ENCODE measurements at regions not wholly inside any gene's neighbourhood (a gene's known extent, or its start where the extent isn't known, plus 50 kb on each side); places are given as distances from the start of the nearest gene placed in this dataset.

GRCh38 chrX:150049647-150050046 lies 111.4 kb upstream of the EOLA2 start:
- no peak for TF ChIP-seq CTCF (IDR thresholded peaks at IDR 0.05; ENCODE audit: low read length)
- no peak for TF ChIP-seq EZH2 (optimal IDR thresholded peaks at IDR 0.05; ENCODE audit: low read depth, low read length)
- TF ChIP-seq EZH2phosphoT487 (IDR thresholded peaks at IDR 0.05; ENCODE audit: low read length), result no peak
- Histone ChIP-seq H3K36me3 (replicated peaks; ENCODE audit: insufficient read depth, low read length) (no peaks in the 10 kb centered on the region), H3K9me2 (replicated peaks; ENCODE audit: insufficient read depth, low read length) (no peaks in the 10 kb centered on the region), H3K27ac (ENCODE audit: low read length) (no peak overlapping the region), H3K9ac (ENCODE audit: low read length) (no peak overlapping the region), H2AFZ (ENCODE audit: low read length) (no peak overlapping the region), H3K79me2 (ENCODE audit: low read length) (no peaks in the 10 kb centered on the region), H3K4me2 (ENCODE audit: low read depth, low read length) (no peak overlapping the region), H3K4me3 (ENCODE audit: low read length) (no peak overlapping the region), H3K27me3 (replicated peaks; ENCODE audit: insufficient read depth, low read length) (no peaks in the 10 kb centered on the region), H3F3A (ENCODE audit: insufficient read depth, low read length) (no peaks in the 10 kb centered on the region), H3K4me1 (ENCODE audit: low read length) (no peaks in the 10 kb centered on the region), H3K9me3 (replicated peaks; ENCODE audit: insufficient read depth, low read length) (no peaks in the 10 kb centered on the region), H4K20me1 (ENCODE audit: insufficient read depth, low read length) (no peaks in the 10 kb centered on the region)
- DNase-seq, result no peak

GRCh38 chrX:150050387-150050786 lies 112.1 kb upstream of the EOLA2 start:
- no peaks in the 10 kb centered on the region for H3K9me3 ChIP-seq (replicated peaks; ENCODE audit: insufficient read depth, low read length)
- no peak for DNase-seq
- H2AFZ ChIP-seq (ENCODE audit: low read length), result no peak overlapping the region
- no peak overlapping the region for H3K9ac ChIP-seq (ENCODE audit: low read length)
- H3F3A ChIP-seq (ENCODE audit: insufficient read depth, low read length), result no peaks in the 10 kb centered on the region
- H3K4me3 ChIP-seq (ENCODE audit: low read length), result no peak overlapping the region
- H3K79me2 ChIP-seq (ENCODE audit: low read length), result no peaks in the 10 kb centered on the region
- no peak overlapping the region for H3K27ac ChIP-seq (ENCODE audit: low read length)
- H3K4me2 ChIP-seq (ENCODE audit: low read depth, low read length), result no peak overlapping the region
- no peaks in the 10 kb centered on the region for H3K36me3 ChIP-seq (replicated peaks; ENCODE audit: insufficient read depth, low read length)
- no peaks in the 10 kb centered on the region for H3K4me1 ChIP-seq (ENCODE audit: low read length)
- no peaks in the 10 kb centered on the region for H4K20me1 ChIP-seq (ENCODE audit: insufficient read depth, low read length)
- H3K27me3 ChIP-seq (replicated peaks; ENCODE audit: insufficient read depth, low read length), result no peaks in the 10 kb centered on the region
- no peaks in the 10 kb centered on the region for H3K9me2 ChIP-seq (replicated peaks; ENCODE audit: insufficient read depth, low read length)
- TF ChIP-seq EZH2phosphoT487 (IDR thresholded peaks at IDR 0.05; ENCODE audit: low read length), result no peak
- TF ChIP-seq CTCF (IDR thresholded peaks at IDR 0.05; ENCODE audit: low read length), result no peak
- no peak for TF ChIP-seq EZH2 (optimal IDR thresholded peaks at IDR 0.05; ENCODE audit: low read depth, low read length)

- no peak overlapping the region for H2AFZ ChIP-seq (ENCODE audit: low read length)
- H3K79me2 ChIP-seq (ENCODE audit: low read length), result no peaks in the 10 kb centered on the region
- H3K36me3 ChIP-seq (replicated peaks; ENCODE audit: insufficient read depth, low read length), result no peaks in the 10 kb centered on the region
- no peaks in the 10 kb centered on the region for H3K4me1 ChIP-seq (ENCODE audit: low read length)
- no peaks in the 10 kb centered on the region for H3K27me3 ChIP-seq (replicated peaks; ENCODE audit: insufficient read depth, low read length)
- H3K4me2 ChIP-seq (ENCODE audit: low read depth, low read length), result no peak overlapping the region
- no peaks in the 10 kb centered on the region for H3K9me2 ChIP-seq (replicated peaks; ENCODE audit: insufficient read depth, low read length)
- no peak for TF ChIP-seq EZH2 (optimal IDR thresholded peaks at IDR 0.05; ENCODE audit: low read depth, low read length)
- no peak for TF ChIP-seq CTCF (IDR thresholded peaks at IDR 0.05; ENCODE audit: low read length)
- TF ChIP-seq EZH2phosphoT487 (IDR thresholded peaks at IDR 0.05; ENCODE audit: low read length), result no peak
- no peaks in the 10 kb centered on the region for H3K9me3 ChIP-seq (replicated peaks; ENCODE audit: insufficient read depth, low read length)
- no peaks in the 10 kb centered on the region for H3F3A ChIP-seq (ENCODE audit: insufficient read depth, low read length)
- no peak overlapping the region for H3K9ac ChIP-seq (ENCODE audit: low read length)
- H3K27ac ChIP-seq (ENCODE audit: low read length), result no peak overlapping the region
- DNase-seq, result no peak
- H3K4me3 ChIP-seq (ENCODE audit: low read length), result no peak overlapping the region
- no peaks in the 10 kb centered on the region for H4K20me1 ChIP-seq (ENCODE audit: insufficient read depth, low read length)
Measured at GRCh38 chrX:150051096-150051495, 112.8 kb upstream of the EOLA2 start.

Measured in MM.1S (cell line).